Stomach (tissue), 4 donors: ENCODE measurements at regions not wholly inside any gene's neighbourhood (a gene's known extent, or its start where the extent isn't known, plus 50 kb on each side); places are given as distances from the start of the nearest gene placed in this dataset.

Source experiments
- POLR2A ChIP-seq, 4 donors: fragments of 450-650 bp; IDR thresholded peaks; one replicate each; pipeline ENCODE4 v1.6.1; 2016; ENCODE audit warnings: antibody characterized with exemption in 4 of 4, control low read depth in 2 of 4, mild to moderate bottlenecking in 1 of 4, moderate library complexity in 1 of 4
- TF ChIP-seq, protein P1 (sequence below), 7 experiments: fragments of 450-650 bp in 4 of 7; fragments of 200-600 bp in 3 of 7; sonication (generic) in 3 of 7; IDR thresholded peaks; one replicate each; pipeline ENCODE4 v1.5.1; 2016 to 2019; ENCODE audit warnings: antibody characterized with exemption in 7 of 7, control low read depth in 2 of 7, mild to moderate bottlenecking in 1 of 7

DNA sequence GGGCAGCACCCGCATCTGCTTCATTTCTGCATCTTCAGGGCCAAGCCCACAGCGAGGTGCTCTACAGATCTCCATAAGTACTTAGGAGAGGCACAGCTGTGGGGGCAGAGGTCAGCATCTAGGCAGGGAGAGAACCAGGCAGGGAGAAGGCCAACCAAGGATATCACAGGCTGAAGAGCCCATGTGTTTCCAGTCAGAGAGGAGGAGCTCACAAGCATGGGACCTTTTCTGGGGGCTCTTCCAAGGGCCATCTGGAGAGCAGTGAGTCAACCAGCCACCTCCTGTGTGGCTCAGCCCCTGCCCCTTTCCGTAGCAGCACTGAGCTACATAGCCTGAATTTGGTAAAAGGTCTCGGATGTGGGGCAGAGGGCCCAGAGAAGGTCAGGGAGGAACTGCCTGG is 78.5 kb downstream of the ARL6IP4 start:
- TF ChIP-seq POLR2A (IDR thresholded peaks at IDR 0.05): no peak
- TF ChIP-seq, protein P1, sequence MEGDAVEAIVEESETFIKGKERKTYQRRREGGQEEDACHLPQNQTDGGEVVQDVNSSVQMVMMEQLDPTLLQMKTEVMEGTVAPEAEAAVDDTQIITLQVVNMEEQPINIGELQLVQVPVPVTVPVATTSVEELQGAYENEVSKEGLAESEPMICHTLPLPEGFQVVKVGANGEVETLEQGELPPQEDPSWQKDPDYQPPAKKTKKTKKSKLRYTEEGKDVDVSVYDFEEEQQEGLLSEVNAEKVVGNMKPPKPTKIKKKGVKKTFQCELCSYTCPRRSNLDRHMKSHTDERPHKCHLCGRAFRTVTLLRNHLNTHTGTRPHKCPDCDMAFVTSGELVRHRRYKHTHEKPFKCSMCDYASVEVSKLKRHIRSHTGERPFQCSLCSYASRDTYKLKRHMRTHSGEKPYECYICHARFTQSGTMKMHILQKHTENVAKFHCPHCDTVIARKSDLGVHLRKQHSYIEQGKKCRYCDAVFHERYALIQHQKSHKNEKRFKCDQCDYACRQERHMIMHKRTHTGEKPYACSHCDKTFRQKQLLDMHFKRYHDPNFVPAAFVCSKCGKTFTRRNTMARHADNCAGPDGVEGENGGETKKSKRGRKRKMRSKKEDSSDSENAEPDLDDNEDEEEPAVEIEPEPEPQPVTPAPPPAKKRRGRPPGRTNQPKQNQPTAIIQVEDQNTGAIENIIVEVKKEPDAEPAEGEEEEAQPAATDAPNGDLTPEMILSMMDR (IDR thresholded peaks at IDR 0.05): no peak
